ENCODE measurements at regions not wholly inside any gene's neighbourhood (a gene's known extent, or its start where the extent isn't known, plus 50 kb on each side); places are given as distances from the start of the nearest gene placed in this dataset.

- Histone ChIP-seq H3K4me3 (ENCODE audit: low read depth, low read length) (no peak overlapping the region), H3K9me3 (ENCODE audit: severe bottlenecking) (no peaks in the 10 kb centered on the region), H3K27ac (no peak overlapping the region), H3K36me3 (no peaks in the 10 kb centered on the region), H3K27me3 (ENCODE audit: insufficient read depth, low read depth, severe bottlenecking) (no peaks in the 10 kb centered on the region)
- TF ChIP-seq CTCF (IDR thresholded peaks at IDR 0.05; ENCODE audit: low read depth, low read length) = no peak
- DNase-seq = no peak
Measured at GRCh38 chr6:78615430-78615904, 251.9 kb upstream of the IRAK1BP1 start.

GRCh38 chr6:78618970-78619369 is 248.4 kb upstream of the IRAK1BP1 start:
- no peaks in the 10 kb centered on the region for H3K36me3 ChIP-seq
- no peaks in the 10 kb centered on the region for H3K27me3 ChIP-seq (ENCODE audit: insufficient read depth, low read depth, severe bottlenecking)
- DNase-seq = no peak
- no peaks in the 10 kb centered on the region for H3K9me3 ChIP-seq (ENCODE audit: severe bottlenecking)
- H3K27ac ChIP-seq = no peak overlapping the region
- no peak overlapping the region for H3K4me3 ChIP-seq (ENCODE audit: low read depth, low read length)
- TF ChIP-seq CTCF (IDR thresholded peaks at IDR 0.05; ENCODE audit: low read depth, low read length) = no peak

GRCh38 chr6:78623554-78623953 is 243.8 kb upstream of the IRAK1BP1 start:
- no peaks in the 10 kb centered on the region for H3K36me3 ChIP-seq
- DNase-seq = no peak
- H3K27ac ChIP-seq = no peak overlapping the region
- no peak overlapping the region for H3K4me3 ChIP-seq (ENCODE audit: low read depth, low read length)
- H3K27me3 ChIP-seq (ENCODE audit: insufficient read depth, low read depth, severe bottlenecking) = no peaks in the 10 kb centered on the region
- no peak for TF ChIP-seq CTCF (IDR thresholded peaks at IDR 0.05; ENCODE audit: low read depth, low read length)
- H3K9me3 ChIP-seq (ENCODE audit: severe bottlenecking) = no peaks in the 10 kb centered on the region

- no peak overlapping the region for H3K27ac ChIP-seq
- H3K9me3 ChIP-seq (ENCODE audit: severe bottlenecking) = no peaks in the 10 kb centered on the region
- H3K27me3 ChIP-seq (ENCODE audit: insufficient read depth, low read depth, severe bottlenecking) = no peaks in the 10 kb centered on the region
- no peaks in the 10 kb centered on the region for H3K36me3 ChIP-seq
- DNase-seq = no peak
- no peak overlapping the region for H3K4me3 ChIP-seq (ENCODE audit: low read depth, low read length)
- no peak for TF ChIP-seq CTCF (IDR thresholded peaks at IDR 0.05; ENCODE audit: low read depth, low read length)
Measured at GRCh38 chr6:78629154-78629721, 238.1 kb upstream of the IRAK1BP1 start.

- TF ChIP-seq CTCF (IDR thresholded peaks at IDR 0.05; ENCODE audit: low read depth, low read length) = no peak
- no peak for DNase-seq
- H3K27me3 ChIP-seq (ENCODE audit: insufficient read depth, low read depth, severe bottlenecking) = no peaks in the 10 kb centered on the region
Measured at GRCh38 chr6:78629836-78630235, 237.5 kb upstream of the IRAK1BP1 start.

GRCh38 chr6:78631976-78632375 is 235.4 kb upstream of the IRAK1BP1 start:
- H3K9me3 ChIP-seq (ENCODE audit: severe bottlenecking) = no peaks in the 10 kb centered on the region
- H3K27me3 ChIP-seq (ENCODE audit: insufficient read depth, low read depth, severe bottlenecking) = no peaks in the 10 kb centered on the region
- H3K27ac ChIP-seq = no peak overlapping the region
- no peak for TF ChIP-seq CTCF (IDR thresholded peaks at IDR 0.05; ENCODE audit: low read depth, low read length)
- DNase-seq = no peak
- H3K4me3 ChIP-seq (ENCODE audit: low read depth, low read length) = no peak overlapping the region
- no peaks in the 10 kb centered on the region for H3K36me3 ChIP-seq

More at GRCh38 chr6:78629836-78630235, 237.5 kb upstream of the IRAK1BP1 start:
- Histone ChIP-seq H3K36me3 (no peaks in the 10 kb centered on the region), H3K4me3 (ENCODE audit: low read depth, low read length) (no peak overlapping the region), H3K27ac (no peak overlapping the region), H3K9me3 (ENCODE audit: severe bottlenecking) (no peaks in the 10 kb centered on the region)
